ENCODE measurements at regions not wholly inside any gene's neighbourhood (a gene's known extent, or its start where the extent isn't known, plus 50 kb on each side); places are given as distances from the start of the nearest gene placed in this dataset.
A peak's percentile ranks its signal among the peaks of the same experiment; 100 is the strongest.

GRCh38 chr6:85948481-85948880 lies 305.8 kb upstream of the SYNCRIP start:
- H3K36me3 ChIP-seq (ENCODE audit: control insufficient read depth in 3 of 3, insufficient read depth in 2 of 3, low read depth in 1 of 3, low read length in 3 of 3): no peaks in the 10 kb centered on the region
- no peak for FAIRE-seq
- no peaks in the 10 kb centered on the region for H3K27me3 ChIP-seq (ENCODE audit: control insufficient read depth in 3 of 3, insufficient read depth in 3 of 3, low read length in 3 of 3)
- no peak overlapping the region for H3K27ac ChIP-seq (ENCODE audit: low read depth in 1 of 3, low read length in 2 of 3)
- no peak for DNase-seq
- H3K4me1 ChIP-seq (ENCODE audit: control insufficient read depth in 3 of 3, insufficient read depth in 2 of 3, low read depth in 1 of 3, low read length in 2 of 3): no peaks in the 10 kb centered on the region
- no peak overlapping the region for H3K4me3 ChIP-seq (ENCODE audit: low read depth in 1 of 3, low read length in 3 of 3)
- 81 to 89% (median 86%) methylated on average over 3 of the region's 3 CpGs for WGBS, 3 donors
- no peaks in the 10 kb centered on the region for H3K9me3 ChIP-seq (ENCODE audit: control insufficient read depth in 2 of 2, insufficient read depth in 1 of 2, low read depth in 1 of 2, low read length in 1 of 2)

DNA sequence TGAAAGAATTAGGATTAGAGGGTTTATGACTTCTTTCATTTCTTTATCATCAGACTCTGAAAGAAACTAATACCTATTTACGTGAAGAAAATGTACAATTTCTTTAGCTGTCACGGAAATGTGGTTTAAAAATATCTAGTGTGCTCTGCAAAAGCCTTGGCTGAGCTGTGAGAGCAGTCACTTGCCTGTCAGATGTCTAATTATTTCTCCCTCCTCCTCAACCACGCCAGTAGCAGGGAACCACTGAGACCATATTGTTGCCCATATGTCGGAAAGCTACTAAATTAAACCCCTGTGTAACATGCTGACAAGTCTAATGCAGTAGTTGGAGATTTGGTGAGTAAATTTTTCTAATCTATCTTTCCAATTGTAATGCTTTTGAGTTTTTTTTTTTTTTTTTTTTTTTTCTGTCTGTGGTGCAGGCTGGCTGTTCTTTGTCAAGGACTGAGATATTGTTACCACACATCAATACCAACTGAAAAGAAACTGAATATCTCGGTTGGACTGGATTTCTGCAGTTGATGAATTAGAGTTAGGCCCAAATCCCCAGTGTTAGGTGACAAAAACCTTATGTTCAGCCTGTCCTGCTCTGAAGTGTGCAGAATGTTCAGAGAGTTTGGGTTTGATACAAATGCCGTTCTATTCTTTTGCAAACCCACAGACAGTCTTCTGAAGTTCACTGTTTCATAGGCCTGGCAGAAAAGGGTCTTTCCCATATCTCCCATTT lies 302.9 kb upstream of the SYNCRIP start:
- Histone ChIP-seq H3K27me3 (ENCODE audit: control insufficient read depth in 3 of 3, insufficient read depth in 3 of 3, low read length in 3 of 3) (no peaks in the 10 kb centered on the region), H3K4me1 (ENCODE audit: control insufficient read depth in 3 of 3, insufficient read depth in 2 of 3, low read depth in 1 of 3, low read length in 2 of 3) (no peaks in the 10 kb centered on the region), H3K4me3 (ENCODE audit: low read depth in 1 of 3, low read length in 3 of 3) (no peak overlapping the region), H3K36me3 (ENCODE audit: control insufficient read depth in 3 of 3, insufficient read depth in 2 of 3, low read depth in 1 of 3, low read length in 3 of 3) (no peaks in the 10 kb centered on the region), H3K27ac (ENCODE audit: low read depth in 1 of 3, low read length in 2 of 3) (no peak overlapping the region), H3K9me3 (ENCODE audit: control insufficient read depth in 2 of 2, insufficient read depth in 1 of 2, low read depth in 1 of 2, low read length in 1 of 2) (no peaks in the 10 kb centered on the region)
- DNase-seq: no peak
- no peak for FAIRE-seq
- 72 to 85% (median 83%) methylated on average over 6 of the region's 6 CpGs for WGBS, 3 donors

DNA sequence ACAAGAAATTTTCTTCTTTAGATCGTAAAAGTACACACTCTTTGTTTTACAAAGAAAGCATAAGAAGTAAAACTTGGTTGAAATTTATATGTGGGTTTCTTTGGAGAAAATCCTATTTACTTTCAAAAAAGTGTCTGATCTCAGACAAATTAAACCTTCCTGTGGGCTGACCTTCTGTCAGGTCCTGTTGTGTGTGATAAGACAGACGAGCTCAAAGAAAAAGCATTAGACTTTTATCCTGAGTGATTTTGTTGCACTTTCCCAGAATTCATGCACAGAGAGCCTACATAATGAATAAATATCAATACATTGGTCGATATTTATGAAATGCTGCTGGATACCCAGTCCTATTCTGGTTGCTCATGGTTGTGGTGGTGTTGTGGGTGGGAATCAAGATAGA lies 302.1 kb upstream of the SYNCRIP start:
- Histone ChIP-seq H3K4me1 (ENCODE audit: control insufficient read depth in 3 of 3, insufficient read depth in 2 of 3, low read depth in 1 of 3, low read length in 2 of 3) (no peaks in the 10 kb centered on the region), H3K4me3 (ENCODE audit: low read depth in 1 of 3, low read length in 3 of 3) (no peak overlapping the region), H3K27ac (ENCODE audit: low read depth in 1 of 3, low read length in 2 of 3) (no peak overlapping the region), H3K9me3 (ENCODE audit: control insufficient read depth in 2 of 2, insufficient read depth in 1 of 2, low read depth in 1 of 2, low read length in 1 of 2) (no peaks in the 10 kb centered on the region), H3K27me3 (ENCODE audit: control insufficient read depth in 3 of 3, insufficient read depth in 3 of 3, low read length in 3 of 3) (no peaks in the 10 kb centered on the region), H3K36me3 (ENCODE audit: control insufficient read depth in 3 of 3, insufficient read depth in 2 of 3, low read depth in 1 of 3, low read length in 3 of 3) (no peaks in the 10 kb centered on the region)
- DNase-seq: no peak
- 63 to 80% (median 65%) methylated on average over 3 of the region's 3 CpGs for WGBS, 3 donors
- no peak for FAIRE-seq

DNA sequence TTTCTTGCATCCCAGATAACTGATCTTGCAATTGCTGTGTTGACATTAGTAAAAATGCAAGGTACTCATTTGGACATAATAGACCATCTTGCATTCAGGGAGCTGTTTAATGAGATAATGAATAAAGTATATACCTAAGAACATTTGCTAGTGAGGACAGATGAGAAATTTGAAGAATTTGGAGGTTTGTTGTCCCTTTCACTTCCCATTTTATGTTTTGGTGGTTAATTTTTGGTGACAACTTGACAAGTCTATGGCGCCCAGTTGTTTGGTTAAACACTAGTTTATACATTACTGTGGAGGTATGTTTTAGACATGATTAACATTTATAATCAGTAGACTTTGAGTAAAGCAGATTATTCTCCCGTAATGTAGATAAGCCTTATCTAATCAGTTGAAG lies 300.2 kb upstream of the SYNCRIP start:
- FAIRE-seq: no peak
- Histone ChIP-seq H3K9me3 (ENCODE audit: control insufficient read depth in 2 of 2, insufficient read depth in 1 of 2, low read depth in 1 of 2, low read length in 1 of 2) (no peaks in the 10 kb centered on the region), H3K4me3 (ENCODE audit: low read depth in 1 of 3, low read length in 3 of 3) (no peak overlapping the region), H3K27me3 (ENCODE audit: control insufficient read depth in 3 of 3, insufficient read depth in 3 of 3, low read length in 3 of 3) (no peaks in the 10 kb centered on the region), H3K27ac (ENCODE audit: low read depth in 1 of 3, low read length in 2 of 3) (no peak overlapping the region), H3K36me3 (ENCODE audit: control insufficient read depth in 3 of 3, insufficient read depth in 2 of 3, low read depth in 1 of 3, low read length in 3 of 3) (no peaks in the 10 kb centered on the region), H3K4me1 (ENCODE audit: control insufficient read depth in 3 of 3, insufficient read depth in 2 of 3, low read depth in 1 of 3, low read length in 2 of 3) (no peaks in the 10 kb centered on the region)
- no peak for DNase-seq
- 19 to 58% (median 33%) methylated on average over 2 of the region's 2 CpGs for WGBS, 3 donors

DNA sequence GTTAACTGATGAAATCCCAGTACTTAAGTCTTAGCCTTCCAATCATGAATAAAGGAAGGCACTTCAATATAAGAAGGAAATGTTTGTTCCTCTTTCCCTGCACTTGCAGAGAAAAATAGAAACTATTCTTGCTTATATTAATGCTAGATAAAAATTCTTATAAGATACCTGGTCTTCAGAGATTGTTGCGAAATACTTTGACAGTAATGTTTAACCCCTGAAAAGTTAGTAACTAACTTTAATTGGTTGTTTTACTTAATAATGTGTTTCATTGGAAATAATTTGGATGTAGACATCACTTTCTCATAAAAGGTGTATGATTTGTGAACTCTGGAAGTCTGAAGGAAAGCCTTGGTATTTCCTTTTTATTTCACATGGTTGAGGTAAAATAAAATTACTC lies 294.2 kb upstream of the SYNCRIP start:
- 97 to 100% (median 98%) methylated on average over 1 of the region's 1 CpG for WGBS, 3 donors
- Histone ChIP-seq H3K36me3 (ENCODE audit: control insufficient read depth in 3 of 3, insufficient read depth in 2 of 3, low read depth in 1 of 3, low read length in 3 of 3) (no peaks in the 10 kb centered on the region), H3K4me1 (ENCODE audit: control insufficient read depth in 3 of 3, insufficient read depth in 2 of 3, low read depth in 1 of 3, low read length in 2 of 3) (no peaks in the 10 kb centered on the region), H3K4me3 (ENCODE audit: low read depth in 1 of 3, low read length in 3 of 3) (no peak overlapping the region), H3K27ac (ENCODE audit: low read depth in 1 of 3, low read length in 2 of 3) (no peak overlapping the region), H3K27me3 (ENCODE audit: control insufficient read depth in 3 of 3, insufficient read depth in 3 of 3, low read length in 3 of 3) (no peaks in the 10 kb centered on the region), H3K9me3 (ENCODE audit: control insufficient read depth in 2 of 2, insufficient read depth in 1 of 2, low read depth in 1 of 2, low read length in 1 of 2) (peaks cover 0 to 6% of the 10 kb centered on the region in 2 donors)
- FAIRE-seq (no peak), DNase-seq (no peak)

DNA sequence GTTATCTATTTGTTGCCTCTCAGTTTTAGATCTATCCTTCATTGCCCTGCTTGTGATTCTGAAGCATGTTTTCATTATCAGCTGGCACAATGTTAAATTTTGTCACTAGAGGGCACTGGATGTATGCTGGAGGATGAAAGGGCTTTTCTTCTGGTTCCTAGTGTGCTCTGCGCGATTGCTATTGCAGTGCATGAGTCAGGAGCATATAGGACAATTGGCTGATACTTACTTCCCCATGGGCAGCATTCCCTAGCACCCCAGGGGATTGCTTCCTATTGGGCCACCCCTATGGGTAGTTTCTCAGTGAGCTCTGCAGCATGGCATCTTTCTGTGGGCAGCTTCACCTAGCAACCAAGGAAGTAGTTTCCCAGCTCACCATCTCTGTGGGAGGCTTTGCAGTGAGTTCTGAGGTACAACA lies 280.3 kb upstream of the SYNCRIP start:
- H3K9me3 ChIP-seq (ENCODE audit: control insufficient read depth in 2 of 2, insufficient read depth in 1 of 2, low read depth in 1 of 2, low read length in 1 of 2): no peaks in the 10 kb centered on the region
- WGBS, 3 donors: 3 to 6% (median 4%) methylated on average over 2 of the region's 2 CpGs
- no peaks in the 10 kb centered on the region for H3K4me1 ChIP-seq (ENCODE audit: control insufficient read depth in 3 of 3, insufficient read depth in 2 of 3, low read depth in 1 of 3, low read length in 2 of 3)
- H3K4me3 ChIP-seq (ENCODE audit: low read depth in 1 of 3, low read length in 3 of 3): no peak overlapping the region
- H3K27ac ChIP-seq (ENCODE audit: low read depth in 1 of 3, low read length in 2 of 3): no peak overlapping the region
- DNase-seq (peak; percentile 40 to 65), FAIRE-seq (no peak)
- no peaks in the 10 kb centered on the region for H3K36me3 ChIP-seq (ENCODE audit: control insufficient read depth in 3 of 3, insufficient read depth in 2 of 3, low read depth in 1 of 3, low read length in 3 of 3)
- H3K27me3 ChIP-seq (ENCODE audit: control insufficient read depth in 3 of 3, insufficient read depth in 3 of 3, low read length in 3 of 3): no peaks in the 10 kb centered on the region

DNA sequence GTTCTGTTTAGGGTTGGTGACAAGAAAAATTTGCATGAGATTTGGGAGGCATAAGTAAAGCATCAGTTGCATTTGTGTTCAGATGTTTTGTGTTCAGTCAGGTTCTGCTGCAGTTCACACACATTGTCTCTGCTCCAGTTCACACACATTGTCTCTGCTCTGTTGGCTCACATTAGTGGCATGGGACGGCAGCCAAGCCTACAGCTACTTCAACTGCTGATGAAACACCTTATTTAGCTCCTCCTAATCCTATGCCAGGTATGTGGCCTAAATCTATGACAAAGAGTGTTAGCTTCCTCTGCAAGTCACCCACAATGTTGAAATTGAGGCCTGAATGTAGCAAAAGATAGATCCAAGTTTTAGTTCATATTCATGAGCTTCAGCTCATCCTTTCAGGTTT lies 278.1 kb upstream of the SYNCRIP start:
- no peak for FAIRE-seq
- WGBS, 3 donors: 46 to 55% (median 52%) methylated on average over 1 of the region's 1 CpG
- H3K4me1 ChIP-seq (ENCODE audit: control insufficient read depth in 3 of 3, insufficient read depth in 2 of 3, low read depth in 1 of 3, low read length in 2 of 3): no peaks in the 10 kb centered on the region
- no peak overlapping the region for H3K4me3 ChIP-seq (ENCODE audit: low read depth in 1 of 3, low read length in 3 of 3)
- H3K9me3 ChIP-seq (ENCODE audit: control insufficient read depth in 2 of 2, insufficient read depth in 1 of 2, low read depth in 1 of 2, low read length in 1 of 2): no peaks in the 10 kb centered on the region
- no peak overlapping the region for H3K27ac ChIP-seq (ENCODE audit: low read depth in 1 of 3, low read length in 2 of 3)
- H3K27me3 ChIP-seq (ENCODE audit: control insufficient read depth in 3 of 3, insufficient read depth in 3 of 3, low read length in 3 of 3): no peaks in the 10 kb centered on the region
- DNase-seq: no peak
- no peaks in the 10 kb centered on the region for H3K36me3 ChIP-seq (ENCODE audit: control insufficient read depth in 3 of 3, insufficient read depth in 2 of 3, low read depth in 1 of 3, low read length in 3 of 3)

- no peak overlapping the region for H3K4me3 ChIP-seq (ENCODE audit: low read depth in 1 of 3, low read length in 3 of 3)
- DNase-seq: no peak
- no peak for FAIRE-seq
- no peaks in the 10 kb centered on the region for H3K4me1 ChIP-seq (ENCODE audit: control insufficient read depth in 3 of 3, insufficient read depth in 2 of 3, low read depth in 1 of 3, low read length in 2 of 3)
- no peak overlapping the region for H3K27ac ChIP-seq (ENCODE audit: low read depth in 1 of 3, low read length in 2 of 3)
- H3K9me3 ChIP-seq (ENCODE audit: control insufficient read depth in 2 of 2, insufficient read depth in 1 of 2, low read depth in 1 of 2, low read length in 1 of 2): no peaks in the 10 kb centered on the region
- no peaks in the 10 kb centered on the region for H3K27me3 ChIP-seq (ENCODE audit: control insufficient read depth in 3 of 3, insufficient read depth in 3 of 3, low read length in 3 of 3)
- WGBS, 3 donors: 78 to 85% (median 80%) methylated on average over 1 of the region's 1 CpG
- H3K36me3 ChIP-seq (ENCODE audit: control insufficient read depth in 3 of 3, insufficient read depth in 2 of 3, low read depth in 1 of 3, low read length in 3 of 3): no peaks in the 10 kb centered on the region
Observed at GRCh38 chr6:85917522-85917921, 274.8 kb upstream of the SYNCRIP start.

DNA sequence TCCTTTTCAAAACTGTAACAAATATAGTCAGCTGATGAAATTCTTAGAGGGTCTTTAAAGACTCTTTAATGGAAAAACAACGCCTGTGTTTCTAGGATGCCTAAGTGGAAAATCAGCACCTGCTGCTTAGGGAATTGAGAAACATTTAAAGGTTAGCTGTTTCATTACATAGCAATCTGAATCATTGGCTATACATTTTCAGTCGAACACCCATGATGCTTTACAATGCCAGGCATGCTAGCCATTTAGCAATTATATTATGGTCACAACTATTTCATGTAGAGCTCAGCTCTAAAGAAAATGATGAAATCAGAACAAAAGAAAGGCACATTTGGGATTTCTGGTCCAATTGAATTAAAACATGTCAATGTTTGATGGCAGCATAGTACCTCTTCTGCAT lies 270.3 kb upstream of the SYNCRIP start:
- Histone ChIP-seq H3K27me3 (ENCODE audit: control insufficient read depth in 3 of 3, insufficient read depth in 3 of 3, low read length in 3 of 3) (no peaks in the 10 kb centered on the region), H3K9me3 (ENCODE audit: control insufficient read depth in 2 of 2, insufficient read depth in 1 of 2, low read depth in 1 of 2, low read length in 1 of 2) (peaks cover 0 to 7% of the 10 kb centered on the region in 2 donors), H3K36me3 (ENCODE audit: control insufficient read depth in 3 of 3, insufficient read depth in 2 of 3, low read depth in 1 of 3, low read length in 3 of 3) (no peaks in the 10 kb centered on the region), H3K4me1 (ENCODE audit: control insufficient read depth in 3 of 3, insufficient read depth in 2 of 3, low read depth in 1 of 3, low read length in 2 of 3) (no peaks in the 10 kb centered on the region), H3K27ac (ENCODE audit: low read depth in 1 of 3, low read length in 2 of 3) (no peak overlapping the region), H3K4me3 (ENCODE audit: low read depth in 1 of 3, low read length in 3 of 3) (no peak overlapping the region)
- DNase-seq: no peak
- WGBS, 3 donors: 71 to 78% (median 77%) methylated on average over 2 of the region's 2 CpGs
- no peak for FAIRE-seq

Measured in small intestine (tissue), 7 donors.